ENCODE measurements at regions not wholly inside any gene's neighbourhood (a gene's known extent, or its start where the extent isn't known, plus 50 kb on each side); places are given as distances from the start of the nearest gene placed in this dataset.
A peak's percentile ranks its signal among the peaks of the same experiment; 100 is the strongest.

GRCh38 chr4:178275671-178276360, 833.6 kb upstream of the AGA start:
- Histone ChIP-seq H3K9me3 (ENCODE audit: control insufficient read depth, low read depth, low read length) (no peaks in the 10 kb centered on the region), H3K4me1 (ENCODE audit: control insufficient read depth, insufficient read depth, low read length) (no peaks in the 10 kb centered on the region), H3K4me3 (ENCODE audit: low read length) (no peak overlapping the region), H3K36me3 (ENCODE audit: control insufficient read depth, insufficient read depth, low read length) (no peaks in the 10 kb centered on the region), H3K27me3 (ENCODE audit: control insufficient read depth, insufficient read depth, low read length) (no peaks in the 10 kb centered on the region), H3K27ac (ENCODE audit: low read length) (no peak overlapping the region)
- 50% methylated on average over 1 of the region's 5 CpGs for WGBS (ENCODE audit: insufficient coverage, low lambda C conversion rate)
- no peak for DNase-seq

GRCh38 chr4:178280362-178280761, 838.1 kb upstream of the AGA start:
- WGBS (ENCODE audit: insufficient coverage, low lambda C conversion rate), result 45% methylated on average over 2 of the region's 4 CpGs
- Histone ChIP-seq H3K27ac (ENCODE audit: low read length) (no peak overlapping the region), H3K4me3 (ENCODE audit: low read length) (no peak overlapping the region), H3K27me3 (ENCODE audit: control insufficient read depth, insufficient read depth, low read length) (no peaks in the 10 kb centered on the region), H3K4me1 (ENCODE audit: control insufficient read depth, insufficient read depth, low read length) (no peaks in the 10 kb centered on the region), H3K9me3 (ENCODE audit: control insufficient read depth, low read depth, low read length) (no peaks in the 10 kb centered on the region), H3K36me3 (ENCODE audit: control insufficient read depth, insufficient read depth, low read length) (no peaks in the 10 kb centered on the region)
- no peak for DNase-seq

GRCh38 chr4:178288462-178288861, 846.2 kb upstream of the AGA start:
- no peak for DNase-seq
- H3K27me3 ChIP-seq (ENCODE audit: control insufficient read depth, insufficient read depth, low read length), result no peaks in the 10 kb centered on the region
- no peaks in the 10 kb centered on the region for H3K4me1 ChIP-seq (ENCODE audit: control insufficient read depth, insufficient read depth, low read length)
- H3K27ac ChIP-seq (ENCODE audit: low read length), result no peak overlapping the region
- no peaks in the 10 kb centered on the region for H3K9me3 ChIP-seq (ENCODE audit: control insufficient read depth, low read depth, low read length)
- H3K36me3 ChIP-seq (ENCODE audit: control insufficient read depth, insufficient read depth, low read length), result no peaks in the 10 kb centered on the region
- no peak overlapping the region for H3K4me3 ChIP-seq (ENCODE audit: low read length)

GRCh38 chr4:178293601-178294000, 851.4 kb upstream of the AGA start:
- H3K27me3 ChIP-seq (ENCODE audit: control insufficient read depth, insufficient read depth, low read length), result no peaks in the 10 kb centered on the region
- DNase-seq, result no peak
- WGBS (ENCODE audit: insufficient coverage, low lambda C conversion rate), result 100% methylated on average over 2 of the region's 6 CpGs
- no peaks in the 10 kb centered on the region for H3K36me3 ChIP-seq (ENCODE audit: control insufficient read depth, insufficient read depth, low read length)
- no peaks in the 10 kb centered on the region for H3K4me1 ChIP-seq (ENCODE audit: control insufficient read depth, insufficient read depth, low read length)
- no peak overlapping the region for H3K4me3 ChIP-seq (ENCODE audit: low read length)
- H3K27ac ChIP-seq (ENCODE audit: low read length), result no peak overlapping the region
- H3K9me3 ChIP-seq (ENCODE audit: control insufficient read depth, low read depth, low read length), result no peaks in the 10 kb centered on the region

GRCh38 chr4:178296669-178297068, 854.4 kb upstream of the AGA start:
- Histone ChIP-seq H3K36me3 (ENCODE audit: control insufficient read depth, insufficient read depth, low read length) (no peaks in the 10 kb centered on the region), H3K27ac (ENCODE audit: low read length) (no peak overlapping the region), H3K4me1 (ENCODE audit: control insufficient read depth, insufficient read depth, low read length) (no peaks in the 10 kb centered on the region), H3K4me3 (ENCODE audit: low read length) (no peak overlapping the region), H3K27me3 (ENCODE audit: control insufficient read depth, insufficient read depth, low read length) (no peaks in the 10 kb centered on the region), H3K9me3 (ENCODE audit: control insufficient read depth, low read depth, low read length) (no peaks in the 10 kb centered on the region)
- no peak for DNase-seq
- no CpG with 5 or more reads among the region's 1 CpG for WGBS (ENCODE audit: insufficient coverage, low lambda C conversion rate)

GRCh38 chr4:178306565-178306964, 864.3 kb upstream of the AGA start:
- no peak for DNase-seq
- no peaks in the 10 kb centered on the region for H3K27me3 ChIP-seq (ENCODE audit: control insufficient read depth, insufficient read depth, low read length)
- H3K4me1 ChIP-seq (ENCODE audit: control insufficient read depth, insufficient read depth, low read length), result no peaks in the 10 kb centered on the region
- no peak overlapping the region for H3K27ac ChIP-seq (ENCODE audit: low read length)
- H3K4me3 ChIP-seq (ENCODE audit: low read length), result no peak overlapping the region
- H3K36me3 ChIP-seq (ENCODE audit: control insufficient read depth, insufficient read depth, low read length), result no peaks in the 10 kb centered on the region
- H3K9me3 ChIP-seq (ENCODE audit: control insufficient read depth, low read depth, low read length), result no peaks in the 10 kb centered on the region
- WGBS (ENCODE audit: insufficient coverage, low lambda C conversion rate), result no CpG with 5 or more reads among the region's 3 CpGs

GRCh38 chr4:178309890-178310289, 867.7 kb upstream of the AGA start:
- H3K4me1 ChIP-seq (ENCODE audit: control insufficient read depth, insufficient read depth, low read length), result no peaks in the 10 kb centered on the region
- no peak for DNase-seq
- H3K9me3 ChIP-seq (ENCODE audit: control insufficient read depth, low read depth, low read length), result no peaks in the 10 kb centered on the region
- H3K27ac ChIP-seq (ENCODE audit: low read length), result no peak overlapping the region
- H3K27me3 ChIP-seq (ENCODE audit: control insufficient read depth, insufficient read depth, low read length), result no peaks in the 10 kb centered on the region
- WGBS (ENCODE audit: insufficient coverage, low lambda C conversion rate), result no CpG with 5 or more reads among the region's 2 CpGs
- no peak overlapping the region for H3K4me3 ChIP-seq (ENCODE audit: low read length)
- H3K36me3 ChIP-seq (ENCODE audit: control insufficient read depth, insufficient read depth, low read length), result no peaks in the 10 kb centered on the region

GRCh38 chr4:178311997-178312396, 869.8 kb upstream of the AGA start:
- Histone ChIP-seq H3K4me3 (ENCODE audit: low read length) (no peak overlapping the region), H3K36me3 (ENCODE audit: control insufficient read depth, insufficient read depth, low read length) (no peaks in the 10 kb centered on the region), H3K27ac (ENCODE audit: low read length) (peak overlapping the region; percentile 10), H3K27me3 (ENCODE audit: control insufficient read depth, insufficient read depth, low read length) (no peaks in the 10 kb centered on the region), H3K9me3 (ENCODE audit: control insufficient read depth, low read depth, low read length) (no peaks in the 10 kb centered on the region), H3K4me1 (ENCODE audit: control insufficient read depth, insufficient read depth, low read length) (no peaks in the 10 kb centered on the region)
- no CpG with 5 or more reads among the region's 2 CpGs for WGBS (ENCODE audit: insufficient coverage, low lambda C conversion rate)
- peak; percentile 7 to 64 for DNase-seq

- Histone ChIP-seq H3K9me3 (ENCODE audit: control insufficient read depth, low read depth, low read length) (no peaks in the 10 kb centered on the region), H3K27me3 (ENCODE audit: control insufficient read depth, insufficient read depth, low read length) (no peaks in the 10 kb centered on the region), H3K27ac (ENCODE audit: low read length) (no peak overlapping the region), H3K4me3 (ENCODE audit: low read length) (no peak overlapping the region), H3K36me3 (ENCODE audit: control insufficient read depth, insufficient read depth, low read length) (no peaks in the 10 kb centered on the region), H3K4me1 (ENCODE audit: control insufficient read depth, insufficient read depth, low read length) (no peaks in the 10 kb centered on the region)
- WGBS (ENCODE audit: insufficient coverage, low lambda C conversion rate), result 90% methylated on average over 2 of the region's 3 CpGs
- no peak for DNase-seq
These were observed 872.0 kb upstream of the AGA start for GRCh38 chr4:178314287-178314686.

- peaks cover 6% of the 10 kb centered on the region for H3K9me3 ChIP-seq (ENCODE audit: control insufficient read depth, low read depth, low read length)
- H3K4me1 ChIP-seq (ENCODE audit: control insufficient read depth, insufficient read depth, low read length), result no peaks in the 10 kb centered on the region
- H3K4me3 ChIP-seq (ENCODE audit: low read length), result no peak overlapping the region
- H3K27me3 ChIP-seq (ENCODE audit: control insufficient read depth, insufficient read depth, low read length), result no peaks in the 10 kb centered on the region
- peak in 1 of 2 donors; percentile 46 for DNase-seq
- WGBS (ENCODE audit: insufficient coverage, low lambda C conversion rate), result 40% methylated on average over 1 of the region's 2 CpGs
- H3K36me3 ChIP-seq (ENCODE audit: control insufficient read depth, insufficient read depth, low read length), result no peaks in the 10 kb centered on the region
- H3K27ac ChIP-seq (ENCODE audit: low read length), result no peak overlapping the region
These were observed 874.0 kb upstream of the AGA start for GRCh38 chr4:178316211-178316610.

- WGBS (ENCODE audit: insufficient coverage, low lambda C conversion rate), result 100% methylated on average over 1 of the region's 1 CpG
- H3K27me3 ChIP-seq (ENCODE audit: control insufficient read depth, insufficient read depth, low read length), result no peaks in the 10 kb centered on the region
These were observed 877.8 kb upstream of the AGA start for GRCh38 chr4:178320003-178320402.

More at GRCh38 chr4:178320003-178320402, 877.8 kb upstream of the AGA start:
- no peaks in the 10 kb centered on the region for H3K4me1 ChIP-seq (ENCODE audit: control insufficient read depth, insufficient read depth, low read length)
- H3K27ac ChIP-seq (ENCODE audit: low read length), result no peak overlapping the region
- H3K9me3 ChIP-seq (ENCODE audit: control insufficient read depth, low read depth, low read length), result peaks cover 6% of the 10 kb centered on the region
- DNase-seq, result no peak
- no peaks in the 10 kb centered on the region for H3K36me3 ChIP-seq (ENCODE audit: control insufficient read depth, insufficient read depth, low read length)
- no peak overlapping the region for H3K4me3 ChIP-seq (ENCODE audit: low read length)
